Trophoblast cell (in vitro differentiated cells and primary cell): ENCODE measurements at regions not wholly inside any gene's neighbourhood (a gene's known extent, or its start where the extent isn't known, plus 50 kb on each side); places are given as distances from the start of the nearest gene placed in this dataset.
A peak's percentile ranks its signal among the peaks of the same experiment; 100 is the strongest.

ENCODE experiments used
- DNase-seq, 2 donors: peaks; one replicate each; pipeline ENCODE4 v3.0.0-alpha.2; 2016
- H2AFZ ChIP-seq: 2 replicates; pipeline ENCODE4 v1.6.1; 2013; ENCODE audit warnings: low read length, moderate library complexity, mild to moderate bottlenecking; ENCODE audit not compliant: insufficient read depth, poor library complexity
- H2AK5ac ChIP-seq: 2 replicates; pipeline ENCODE4 v1.6.1; 2013; ENCODE audit warnings: mild to moderate bottlenecking, low read length
- H2BK120ac ChIP-seq: 2 replicates; pipeline ENCODE4 v1.6.1; 2013; ENCODE audit warnings: low read length, mild to moderate bottlenecking, moderate library complexity; ENCODE audit not compliant: insufficient read depth, poor library complexity
- H2BK12ac ChIP-seq: 2 replicates; pipeline ENCODE4 v1.6.1; 2013; ENCODE audit warnings: mild to moderate bottlenecking, low read length, moderate library complexity
- H2BK5ac ChIP-seq: 2 replicates; pipeline ENCODE4 v1.6.1; 2013; ENCODE audit warnings: low read length, low read depth, moderate library complexity, mild to moderate bottlenecking; ENCODE audit not compliant: poor library complexity
- H3K14ac ChIP-seq: 2 replicates; pipeline ENCODE4 v1.6.1; 2013; ENCODE audit warnings: mild to moderate bottlenecking, low read length
- H3K18ac ChIP-seq: 2 replicates; pipeline ENCODE4 v1.6.1; 2013; ENCODE audit warnings: mild to moderate bottlenecking, low read length
- H3K23ac ChIP-seq: 2 replicates; pipeline ENCODE4 v1.6.1; 2013; ENCODE audit warnings: low read length
- H3K27ac ChIP-seq: 2 replicates; pipeline ENCODE4 v1.5.1; 2013; ENCODE audit warnings: low read depth, mild to moderate bottlenecking, inconsistent platforms, low read length, moderate library complexity
- H3K27me3 ChIP-seq: 2 replicates; pipeline ENCODE4 v1.6.1; 2013; ENCODE audit warnings: inconsistent platforms, mild to moderate bottlenecking, low read length, moderate library complexity; ENCODE audit not compliant: insufficient read depth
- H3K36me3 ChIP-seq, 2 experiments: 1 replicate in 1 of 2; 2 replicates in 1 of 2; pipeline ENCODE4 v1.6.1; 2013; ENCODE audit warnings: low read length in 2 of 2, mild to moderate bottlenecking in 2 of 2, moderate library complexity in 1 of 2; ENCODE audit not compliant: insufficient read depth in 2 of 2, control insufficient read depth in 1 of 2
- H3K4ac ChIP-seq: 2 replicates; pipeline ENCODE4 v1.6.1; 2013; ENCODE audit warnings: low read depth, mild to moderate bottlenecking, low read length, moderate library complexity
- H3K4me1 ChIP-seq, 2 experiments: 1 replicate in 1 of 2; 2 replicates in 1 of 2; pipeline ENCODE4 v1.6.1; 2013; ENCODE audit warnings: low read length in 2 of 2, mild to moderate bottlenecking in 2 of 2, moderate library complexity in 1 of 2; ENCODE audit not compliant: insufficient read depth in 2 of 2, control insufficient read depth in 1 of 2
- H3K4me2 ChIP-seq: 2 replicates; pipeline ENCODE4 v1.6.1; 2013; ENCODE audit warnings: inconsistent platforms, mild to moderate bottlenecking, low read length, moderate library complexity
- H3K4me3 ChIP-seq: 2 replicates; pipeline ENCODE4 v1.5.1; 2013; ENCODE audit warnings: mild to moderate bottlenecking, low read depth, low read length, inconsistent platforms
- H3K79me1 ChIP-seq: one replicate; pipeline ENCODE4 v1.6.1; 2013; ENCODE audit warnings: low read length
- H3K79me2 ChIP-seq: 2 replicates; pipeline ENCODE4 v1.6.1; 2013; ENCODE audit warnings: low read length, mild to moderate bottlenecking; ENCODE audit not compliant: control insufficient read depth, insufficient read depth, poor library complexity
- H3K9ac ChIP-seq: 2 replicates; pipeline ENCODE4 v1.6.1; 2013; ENCODE audit warnings: mild to moderate bottlenecking, low read length
- H3K9me3 ChIP-seq: 2 replicates; pipeline ENCODE4 v1.6.1; 2013; ENCODE audit warnings: low read depth, mild to moderate bottlenecking, control low read depth, inconsistent platforms, low read length; ENCODE audit not compliant: insufficient read depth
- H4K12ac ChIP-seq: 2 replicates; pipeline ENCODE4 v1.6.1; 2013; ENCODE audit warnings: low read depth, mild to moderate bottlenecking, low read length, moderate library complexity
- H4K8ac ChIP-seq: 2 replicates; pipeline ENCODE4 v1.6.1; 2013; ENCODE audit warnings: low read depth, mild to moderate bottlenecking, low read length, moderate library complexity
- H4K91ac ChIP-seq: one replicate; pipeline ENCODE4 v1.6.1; 2013; ENCODE audit warnings: low read depth, mild to moderate bottlenecking, low read length, moderate library complexity
- WGBS: extraction: QIAGEN DNeasy Blood & Tissue Kit; methylation state at CpG from one replicate; pipeline ENCODE4 v1.1.7; 2013; ENCODE audit warnings: missing lambda C conversion rate; ENCODE audit not compliant: insufficient read length, insufficient coverage; ENCODE audit errors: extremely low coverage; 5-methylcytosine and 5-hydroxymethylcytosine counted together

DNA sequence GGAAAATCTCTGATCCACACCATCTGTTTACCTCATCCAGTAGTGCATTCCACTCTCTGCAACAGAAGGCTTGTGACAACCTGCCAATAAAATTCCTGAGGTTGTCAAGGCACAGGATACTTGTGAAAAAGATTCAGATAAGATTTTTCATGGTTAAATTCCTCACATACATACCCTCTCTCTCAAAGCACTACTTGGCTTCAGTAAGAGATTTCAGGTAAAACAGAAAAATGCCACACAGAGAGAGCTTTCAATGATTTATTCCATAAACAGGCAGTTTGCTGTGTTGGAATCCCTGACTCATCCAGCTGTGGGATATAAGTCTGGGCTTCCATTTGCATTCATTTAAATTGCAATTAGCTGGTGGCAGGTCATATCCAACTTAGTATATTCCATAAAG lies 99.7 kb upstream of the CAV2 start:
- Histone ChIP-seq H3K4me2 (no peak overlapping the region), H4K8ac (no peak overlapping the region), H2AFZ (no peak overlapping the region), H3K4me3 (no peak overlapping the region), H3K27me3 (no peaks in the 10 kb centered on the region), H3K4me1 (peaks cover 0 to 2% of the 10 kb centered on the region in 2 experiments), H2BK5ac (no peak overlapping the region), H3K79me1 (no peaks in the 10 kb centered on the region), H2AK5ac (no peak overlapping the region), H3K36me3 (no peaks in the 10 kb centered on the region), H3K4ac (no peak overlapping the region), H2BK120ac (no peak overlapping the region), H4K91ac (no peak overlapping the region), H3K79me2 (no peaks in the 10 kb centered on the region), H3K9me3 (no peaks in the 10 kb centered on the region), H3K23ac (no peak overlapping the region), H3K9ac (no peak overlapping the region), H3K27ac (no peak overlapping the region), H3K18ac (no peak overlapping the region), H4K12ac (no peak overlapping the region), H3K14ac (no peak overlapping the region), H2BK12ac (no peak overlapping the region)
- peak; percentile 37 to 84 for DNase-seq

DNA sequence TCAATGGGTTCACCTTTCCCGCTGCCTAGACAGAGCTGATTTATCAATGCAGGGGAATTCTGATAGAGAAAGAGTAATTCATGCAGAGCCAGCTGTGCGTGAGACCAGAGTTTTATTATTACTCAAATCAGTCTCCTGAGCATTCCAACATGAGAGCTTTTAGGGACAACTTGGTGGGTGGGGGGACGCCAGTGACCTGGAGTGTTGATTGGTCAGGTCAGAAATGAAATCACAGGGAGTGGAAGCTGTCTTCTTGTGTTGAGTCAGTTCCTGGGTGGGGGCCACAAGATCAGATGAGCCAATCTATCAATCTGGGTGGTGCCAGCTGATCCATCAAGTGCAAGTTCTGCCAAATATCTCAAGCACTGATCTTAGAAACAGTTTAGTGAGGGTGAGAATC lies 99.0 kb upstream of the CAV2 start:
- H4K8ac ChIP-seq, result no peak overlapping the region
- no peak overlapping the region for H2BK5ac ChIP-seq
- no peak overlapping the region for H3K9ac ChIP-seq
- H3K4me2 ChIP-seq, result no peak overlapping the region
- H3K18ac ChIP-seq, result no peak overlapping the region
- H3K4ac ChIP-seq, result no peak overlapping the region
- no peaks in the 10 kb centered on the region for H3K79me1 ChIP-seq
- no peak overlapping the region for H2AK5ac ChIP-seq
- DNase-seq, result no peak
- no peaks in the 10 kb centered on the region for H3K79me2 ChIP-seq
- no peak overlapping the region for H3K27ac ChIP-seq
- H3K9me3 ChIP-seq, result no peaks in the 10 kb centered on the region
- no CpG with 5 or more reads among the region's 3 CpGs for WGBS
- H4K91ac ChIP-seq, result no peak overlapping the region
- H3K4me3 ChIP-seq, result no peak overlapping the region
- peaks cover 0 to under 1% of the 10 kb centered on the region in 2 experiments for H3K4me1 ChIP-seq
- H4K12ac ChIP-seq, result no peak overlapping the region
- H2BK120ac ChIP-seq, result no peak overlapping the region
- H3K23ac ChIP-seq, result no peak overlapping the region
- H2AFZ ChIP-seq, result no peak overlapping the region
- H3K27me3 ChIP-seq, result no peaks in the 10 kb centered on the region
- no peaks in the 10 kb centered on the region for H3K36me3 ChIP-seq
- H3K14ac ChIP-seq, result no peak overlapping the region
- no peak overlapping the region for H2BK12ac ChIP-seq

DNA sequence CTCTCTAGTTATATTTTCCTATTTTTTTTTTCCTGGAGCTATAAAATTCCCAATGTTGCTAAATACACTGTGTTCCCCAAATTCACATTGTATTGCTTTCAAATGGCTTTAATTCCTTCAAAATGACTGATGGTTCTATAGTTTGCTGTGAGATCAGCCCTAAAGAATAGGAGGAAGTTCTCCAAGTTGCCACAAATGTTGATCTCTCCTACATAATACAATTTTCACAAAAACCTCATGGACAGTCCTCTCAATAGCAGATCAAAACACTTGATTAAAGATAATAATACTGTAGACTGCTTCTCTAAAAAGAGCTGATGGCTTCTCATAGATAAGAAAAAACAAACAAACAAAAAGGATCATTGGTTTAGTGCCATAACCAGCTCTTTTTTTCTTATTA lies 97.8 kb upstream of the CAV2 start:
- H3K27me3 ChIP-seq, result no peaks in the 10 kb centered on the region
- H3K4me1 ChIP-seq, result no peaks in the 10 kb centered on the region
- no peak overlapping the region for H3K18ac ChIP-seq
- no peak overlapping the region for H3K4ac ChIP-seq
- H3K79me1 ChIP-seq, result no peaks in the 10 kb centered on the region
- H3K9me3 ChIP-seq, result no peaks in the 10 kb centered on the region
- no peak overlapping the region for H4K8ac ChIP-seq
- no peak overlapping the region for H4K12ac ChIP-seq
- DNase-seq, result no peak
- no peaks in the 10 kb centered on the region for H3K36me3 ChIP-seq
- no peak overlapping the region for H3K14ac ChIP-seq
- no peak overlapping the region for H3K4me3 ChIP-seq
- H3K9ac ChIP-seq, result no peak overlapping the region
- H4K91ac ChIP-seq, result no peak overlapping the region
- no peak overlapping the region for H2AFZ ChIP-seq
- no peak overlapping the region for H2BK120ac ChIP-seq
- H2AK5ac ChIP-seq, result no peak overlapping the region
- no peak overlapping the region for H2BK12ac ChIP-seq
- H3K23ac ChIP-seq, result no peak overlapping the region
- H3K4me2 ChIP-seq, result no peak overlapping the region
- no peaks in the 10 kb centered on the region for H3K79me2 ChIP-seq
- H3K27ac ChIP-seq, result no peak overlapping the region
- no peak overlapping the region for H2BK5ac ChIP-seq

- no peak overlapping the region for H3K23ac ChIP-seq
- H3K14ac ChIP-seq, result no peak overlapping the region
- H3K4me2 ChIP-seq, result no peak overlapping the region
- no peaks in the 10 kb centered on the region for H3K4me1 ChIP-seq
- H2BK5ac ChIP-seq, result no peak overlapping the region
- no peak overlapping the region for H2BK12ac ChIP-seq
- H3K27me3 ChIP-seq, result no peaks in the 10 kb centered on the region
- H3K18ac ChIP-seq, result no peak overlapping the region
- no peaks in the 10 kb centered on the region for H3K79me2 ChIP-seq
- WGBS, result no CpG with 5 or more reads among the region's 1 CpG
- no peak overlapping the region for H4K12ac ChIP-seq
- no peak overlapping the region for H2AFZ ChIP-seq
- H4K91ac ChIP-seq, result no peak overlapping the region
- no peaks in the 10 kb centered on the region for H3K9me3 ChIP-seq
- no peak for DNase-seq
- H2BK120ac ChIP-seq, result no peak overlapping the region
- no peaks in the 10 kb centered on the region for H3K79me1 ChIP-seq
- H2AK5ac ChIP-seq, result no peak overlapping the region
- no peak overlapping the region for H3K4me3 ChIP-seq
- no peak overlapping the region for H3K4ac ChIP-seq
- H3K9ac ChIP-seq, result no peak overlapping the region
- H3K27ac ChIP-seq, result no peak overlapping the region
- H3K36me3 ChIP-seq, result no peaks in the 10 kb centered on the region
- no peak overlapping the region for H4K8ac ChIP-seq
Measured at GRCh38 chr7:116403265-116403664, 96.3 kb upstream of the CAV2 start.

- Histone ChIP-seq H3K79me2 (no peaks in the 10 kb centered on the region), H3K23ac (no peak overlapping the region), H3K4me2 (no peak overlapping the region), H3K9me3 (no peaks in the 10 kb centered on the region), H4K91ac (no peak overlapping the region), H2BK120ac (no peak overlapping the region), H2AK5ac (no peak overlapping the region), H3K4me1 (no peaks in the 10 kb centered on the region), H3K14ac (no peak overlapping the region), H3K18ac (no peak overlapping the region), H2BK5ac (no peak overlapping the region), H4K12ac (no peak overlapping the region), H2AFZ (no peak overlapping the region), H4K8ac (no peak overlapping the region), H3K4ac (no peak overlapping the region), H3K27me3 (no peaks in the 10 kb centered on the region), H3K4me3 (no peak overlapping the region), H3K36me3 (no peaks in the 10 kb centered on the region), H3K27ac (no peak overlapping the region), H3K9ac (no peak overlapping the region), H3K79me1 (no peaks in the 10 kb centered on the region), H2BK12ac (no peak overlapping the region)
- no peak for DNase-seq
- no CpG with 5 or more reads among the region's 3 CpGs for WGBS
Measured at GRCh38 chr7:116404389-116404788, 95.1 kb upstream of the CAV2 start.
